ENCODE measurements at regions not wholly inside any gene's neighbourhood (a gene's known extent, or its start where the extent isn't known, plus 50 kb on each side); places are given as distances from the start of the nearest gene placed in this dataset.

- CTCF ChIA-PET (ENCODE audit: partially characterized antibody) = interaction anchor here (1.0 kb wide), 1 partner anchor 20 kb away, joined by 4 read pairs; no protein-coding TSS in a partner anchor
Measured at GRCh38 chr7:3134745-3135144, 91.1 kb upstream of the CARD11 start.

DNA sequence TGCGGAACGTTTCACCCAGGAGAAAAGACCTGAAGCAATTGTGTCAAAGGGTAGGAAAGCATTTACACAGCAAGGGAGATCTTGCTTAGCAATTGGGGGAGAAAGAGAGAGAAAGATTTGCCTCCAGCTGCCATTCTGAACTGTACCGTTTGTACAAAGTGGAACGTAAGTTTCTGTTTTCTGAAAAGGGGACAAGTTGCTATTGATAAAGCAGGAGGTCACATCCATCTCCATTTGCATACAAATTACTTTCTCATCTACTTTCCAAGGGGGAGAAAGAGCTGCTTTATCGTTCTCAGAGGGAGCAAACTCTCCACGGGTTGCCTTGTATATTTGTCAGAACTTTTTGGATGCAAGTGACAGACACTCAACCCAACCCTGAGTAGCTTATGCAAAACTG, 92.0 kb upstream of the CARD11 start:
- H3K4me3 Mint-ChIP-seq = no peak overlapping the region
- no peaks in the 10 kb centered on the region for H3K9me3 ChIP-seq (ENCODE audit: control insufficient read depth in 1 of 2, low read length in 2 of 2)
- no peaks in the 10 kb centered on the region for H3K9me3 Mint-ChIP-seq
- no peaks in the 10 kb centered on the region for H3K4me1 ChIP-seq (ENCODE audit: insufficient read depth, low read length)
- H3K27me3 ChIP-seq (ENCODE audit: insufficient read depth, low read length) = no peaks in the 10 kb centered on the region
- ChIA-PET CTCF (ENCODE audit: partially characterized antibody) (no interaction called here), POLR2A (ENCODE audit: partially characterized antibody) (interaction anchor here (0.8 kb wide), 1 partner anchor 93 kb away, joined by 4 read pairs; no protein-coding TSS in a partner anchor)
- H3K4me3 ChIP-seq (ENCODE audit: low read length in 2 of 2) = no peak overlapping the region
- no peaks in the 10 kb centered on the region for H3K27me3 Mint-ChIP-seq
- H3K36me3 ChIP-seq (ENCODE audit: insufficient read depth, low read length) = no peaks in the 10 kb centered on the region
- no peaks in the 10 kb centered on the region for H3K36me3 Mint-ChIP-seq
- H3K27ac ChIP-seq (ENCODE audit: low read depth, low read length) = no peak overlapping the region
- intact Hi-C loops (cut with micrococcal nuclease) = no loop called here
- H3K27ac Mint-ChIP-seq = no peak overlapping the region
- H3K4me1 Mint-ChIP-seq = peaks cover 0 to 1% (median 0%) of the 10 kb centered on the region in 4 donors
- no peak for DNase-seq

More at GRCh38 chr7:3134745-3135144, 91.1 kb upstream of the CARD11 start:
- intact Hi-C loops (cut with micrococcal nuclease) = no loop called here
- Histone ChIP-seq H3K36me3 (ENCODE audit: insufficient read depth, low read length) (no peaks in the 10 kb centered on the region), H3K27ac (ENCODE audit: low read depth, low read length) (no peak overlapping the region), H3K4me1 (ENCODE audit: insufficient read depth, low read length) (no peaks in the 10 kb centered on the region), H3K4me3 (ENCODE audit: low read length in 2 of 2) (no peak overlapping the region), H3K27me3 (ENCODE audit: insufficient read depth, low read length) (no peaks in the 10 kb centered on the region), H3K9me3 (ENCODE audit: control insufficient read depth in 1 of 2, low read length in 2 of 2) (no peaks in the 10 kb centered on the region)
- peaks cover 0 to 2% (median 0%) of the 10 kb centered on the region in 8 donors for H3K9me3 Mint-ChIP-seq
- DNase-seq = no peak
- H3K4me1 Mint-ChIP-seq = peaks cover 0 to 1% (median 0%) of the 10 kb centered on the region in 4 donors
- no peak overlapping the region for H3K4me3 Mint-ChIP-seq
- no peaks in the 10 kb centered on the region for H3K36me3 Mint-ChIP-seq
- POLR2A ChIA-PET (ENCODE audit: partially characterized antibody) = no interaction called here
- no peak overlapping the region for H3K27ac Mint-ChIP-seq
- H3K27me3 Mint-ChIP-seq = no peaks in the 10 kb centered on the region

- Histone ChIP-seq H3K27me3 (ENCODE audit: insufficient read depth, low read length) (no peaks in the 10 kb centered on the region), H3K4me1 (ENCODE audit: insufficient read depth, low read length) (no peaks in the 10 kb centered on the region), H3K27ac (ENCODE audit: low read depth, low read length) (no peak overlapping the region), H3K4me3 (ENCODE audit: low read length in 2 of 2) (no peak overlapping the region), H3K36me3 (ENCODE audit: insufficient read depth, low read length) (no peaks in the 10 kb centered on the region), H3K9me3 (ENCODE audit: control insufficient read depth in 1 of 2, low read length in 2 of 2) (no peaks in the 10 kb centered on the region)
- peaks cover 0 to 1% (median 0%) of the 10 kb centered on the region in 4 donors for H3K4me1 Mint-ChIP-seq
- intact Hi-C loops (cut with micrococcal nuclease) = no loop called here
- ChIA-PET CTCF (ENCODE audit: partially characterized antibody) (no interaction called here), POLR2A (ENCODE audit: partially characterized antibody) (no interaction called here)
- no peak overlapping the region for H3K4me3 Mint-ChIP-seq
- H3K9me3 Mint-ChIP-seq = no peaks in the 10 kb centered on the region
- H3K27me3 Mint-ChIP-seq = no peaks in the 10 kb centered on the region
- DNase-seq = no peak
- no peaks in the 10 kb centered on the region for H3K36me3 Mint-ChIP-seq
- no peak overlapping the region for H3K27ac Mint-ChIP-seq
Measured at GRCh38 chr7:3138206-3138605, 94.5 kb upstream of the CARD11 start.

- Histone ChIP-seq H3K9me3 (ENCODE audit: control insufficient read depth in 1 of 2, low read length in 2 of 2) (no peaks in the 10 kb centered on the region), H3K4me1 (ENCODE audit: insufficient read depth, low read length) (no peaks in the 10 kb centered on the region), H3K27me3 (ENCODE audit: insufficient read depth, low read length) (no peaks in the 10 kb centered on the region), H3K4me3 (ENCODE audit: low read length in 2 of 2) (no peak overlapping the region), H3K36me3 (ENCODE audit: insufficient read depth, low read length) (no peaks in the 10 kb centered on the region), H3K27ac (ENCODE audit: low read depth, low read length) (no peak overlapping the region)
- ChIA-PET POLR2A (ENCODE audit: partially characterized antibody) (no interaction called here), CTCF (ENCODE audit: partially characterized antibody) (no interaction called here)
- intact Hi-C loops (cut with micrococcal nuclease) = no loop called here
- DNase-seq = no peak
- Mint-ChIP-seq H3K36me3 (no peaks in the 10 kb centered on the region), H3K9me3 (no peaks in the 10 kb centered on the region), H3K27ac (no peak overlapping the region), H3K27me3 (no peaks in the 10 kb centered on the region), H3K4me3 (no peak overlapping the region), H3K4me1 (peaks cover 0 to 3% (median 0%) of the 10 kb centered on the region in 4 donors)
Measured at GRCh38 chr7:3138997-3139396, 95.3 kb upstream of the CARD11 start.

DNA sequence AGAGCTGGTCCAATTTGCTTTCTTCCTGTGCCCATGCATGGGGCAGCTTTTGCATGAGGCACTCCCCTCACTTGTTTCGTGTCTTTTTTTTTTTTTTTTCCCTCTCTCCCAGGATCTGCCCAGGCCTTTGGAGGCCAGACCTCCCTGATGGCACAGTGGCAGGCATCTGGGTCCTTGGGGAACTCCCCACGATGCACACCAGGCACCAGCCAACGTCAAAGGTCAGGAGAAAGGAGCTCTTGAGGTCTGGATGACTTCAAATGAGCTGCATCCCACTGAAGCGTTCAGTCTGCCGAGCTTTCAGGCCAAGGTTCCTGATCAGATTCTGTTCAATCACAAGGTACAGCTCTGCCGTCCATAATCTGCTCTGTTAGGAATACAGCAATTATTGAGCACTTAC, 97.2 kb upstream of the CARD11 start:
- no peak overlapping the region for H3K27ac ChIP-seq (ENCODE audit: low read depth, low read length)
- Mint-ChIP-seq H3K36me3 (no peaks in the 10 kb centered on the region), H3K9me3 (no peaks in the 10 kb centered on the region), H3K27me3 (no peaks in the 10 kb centered on the region), H3K4me3 (no peak overlapping the region), H3K4me1 (peaks cover 0 to 1% (median 0%) of the 10 kb centered on the region in 4 donors), H3K27ac (no peak overlapping the region)
- no peaks in the 10 kb centered on the region for H3K4me1 ChIP-seq (ENCODE audit: insufficient read depth, low read length)
- no peaks in the 10 kb centered on the region for H3K27me3 ChIP-seq (ENCODE audit: insufficient read depth, low read length)
- intact Hi-C loops (cut with micrococcal nuclease) = no loop called here
- ChIA-PET CTCF (ENCODE audit: partially characterized antibody) (interaction anchor here (0.8 kb wide), 1 partner anchor 74 kb away, joined by 3 read pairs; no protein-coding TSS in a partner anchor), POLR2A (ENCODE audit: partially characterized antibody) (no interaction called here)
- H3K9me3 ChIP-seq (ENCODE audit: control insufficient read depth in 1 of 2, low read length in 2 of 2) = no peaks in the 10 kb centered on the region
- no peak for DNase-seq
- H3K4me3 ChIP-seq (ENCODE audit: low read length in 2 of 2) = no peak overlapping the region
- no peaks in the 10 kb centered on the region for H3K36me3 ChIP-seq (ENCODE audit: insufficient read depth, low read length)

DNA sequence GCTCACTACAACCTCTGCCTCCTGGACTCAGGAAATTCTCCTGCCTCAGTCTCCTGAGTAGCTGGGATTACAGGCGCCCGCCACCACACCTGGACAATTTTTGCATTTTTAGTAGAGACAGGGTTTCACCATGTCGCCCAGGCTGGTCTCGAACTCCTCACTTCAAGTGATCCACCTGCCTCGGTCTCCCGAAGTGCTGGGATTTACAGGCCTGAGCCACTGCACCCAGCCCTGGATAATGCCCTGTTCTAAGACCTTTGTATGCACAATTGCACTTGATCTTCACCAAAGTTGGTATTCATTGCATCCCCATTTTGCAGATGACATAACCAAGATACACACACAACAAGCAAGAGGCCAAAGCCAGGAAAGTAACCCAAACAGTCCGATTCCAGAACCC, 97.7 kb upstream of the CARD11 start:
- no peaks in the 10 kb centered on the region for H3K27me3 Mint-ChIP-seq
- no peak overlapping the region for H3K27ac ChIP-seq (ENCODE audit: low read depth, low read length)
- no peaks in the 10 kb centered on the region for H3K27me3 ChIP-seq (ENCODE audit: insufficient read depth, low read length)
- H3K9me3 Mint-ChIP-seq = no peaks in the 10 kb centered on the region
- ChIA-PET POLR2A (ENCODE audit: partially characterized antibody) (no interaction called here), CTCF (ENCODE audit: partially characterized antibody) (interaction anchor here (0.8 kb wide), 1 partner anchor 75 kb away, joined by 3 read pairs; no protein-coding TSS in a partner anchor)
- intact Hi-C loops (cut with micrococcal nuclease) = no loop called here
- H3K4me1 Mint-ChIP-seq = peaks cover 0 to 1% (median 0%) of the 10 kb centered on the region in 4 donors
- no peaks in the 10 kb centered on the region for H3K36me3 ChIP-seq (ENCODE audit: insufficient read depth, low read length)
- no peak for DNase-seq
- no peaks in the 10 kb centered on the region for H3K36me3 Mint-ChIP-seq
- H3K4me3 Mint-ChIP-seq = no peak overlapping the region
- H3K4me3 ChIP-seq (ENCODE audit: low read length in 2 of 2) = no peak overlapping the region
- no peak overlapping the region for H3K27ac Mint-ChIP-seq
- no peaks in the 10 kb centered on the region for H3K4me1 ChIP-seq (ENCODE audit: insufficient read depth, low read length)
- no peaks in the 10 kb centered on the region for H3K9me3 ChIP-seq (ENCODE audit: control insufficient read depth in 1 of 2, low read length in 2 of 2)

GRCh38 chr7:3143869-3144775, 100.5 kb upstream of the CARD11 start:
- no peak overlapping the region for H3K4me3 ChIP-seq (ENCODE audit: low read length in 2 of 2)
- intact Hi-C loops (cut with micrococcal nuclease) = no loop called here
- ChIA-PET CTCF (ENCODE audit: partially characterized antibody) (interaction anchor here (0.8 to 1.5 kb wide), 3 partner anchors 10 to 78 kb away, joined by 3 to 7 read pairs (median 4); no protein-coding TSS in a partner anchor), POLR2A (ENCODE audit: partially characterized antibody) (interaction anchor here (0.7 to 1.1 kb wide), 2 partner anchors 11 to 381 kb away, joined by 3 to 7 read pairs; no protein-coding TSS in a partner anchor)
- H3K4me1 ChIP-seq (ENCODE audit: insufficient read depth, low read length) = no peaks in the 10 kb centered on the region
- no peak for DNase-seq
- Mint-ChIP-seq H3K36me3 (no peaks in the 10 kb centered on the region), H3K4me3 (no peak overlapping the region), H3K4me1 (peaks cover 0 to 1% (median under 1%) of the 10 kb centered on the region in 4 donors), H3K9me3 (no peaks in the 10 kb centered on the region), H3K27me3 (no peaks in the 10 kb centered on the region), H3K27ac (no peak overlapping the region)
- no peaks in the 10 kb centered on the region for H3K27me3 ChIP-seq (ENCODE audit: insufficient read depth, low read length)
- no peak overlapping the region for H3K27ac ChIP-seq (ENCODE audit: low read depth, low read length)
- H3K36me3 ChIP-seq (ENCODE audit: insufficient read depth, low read length) = no peaks in the 10 kb centered on the region
- H3K9me3 ChIP-seq (ENCODE audit: control insufficient read depth in 1 of 2, low read length in 2 of 2) = no peaks in the 10 kb centered on the region
